C4-2B (cell line): ENCODE measurements at regions not wholly inside any gene's neighbourhood (a gene's known extent, or its start where the extent isn't known, plus 50 kb on each side); places are given as distances from the start of the nearest gene placed in this dataset.

ENCODE experiments used
- H3K27ac ChIP-seq: fragments of 450-650 bp; 2 replicates; pipeline ENCODE4 v1.5.1; 2017
- ZFX ChIP-seq: fragments of 450-650 bp; IDR thresholded peaks from 2 replicates; pipeline ENCODE4 v1.6.1; 2017
- TF ChIP-seq, protein P1 (sequence below): fragments of 450-650 bp; conservative IDR thresholded peaks from 2 replicates; pipeline ENCODE4 v1.5.1; 2017; ENCODE audit warnings: mild to moderate bottlenecking

- TF ChIP-seq ZFX = no peak
- TF ChIP-seq, protein P1, sequence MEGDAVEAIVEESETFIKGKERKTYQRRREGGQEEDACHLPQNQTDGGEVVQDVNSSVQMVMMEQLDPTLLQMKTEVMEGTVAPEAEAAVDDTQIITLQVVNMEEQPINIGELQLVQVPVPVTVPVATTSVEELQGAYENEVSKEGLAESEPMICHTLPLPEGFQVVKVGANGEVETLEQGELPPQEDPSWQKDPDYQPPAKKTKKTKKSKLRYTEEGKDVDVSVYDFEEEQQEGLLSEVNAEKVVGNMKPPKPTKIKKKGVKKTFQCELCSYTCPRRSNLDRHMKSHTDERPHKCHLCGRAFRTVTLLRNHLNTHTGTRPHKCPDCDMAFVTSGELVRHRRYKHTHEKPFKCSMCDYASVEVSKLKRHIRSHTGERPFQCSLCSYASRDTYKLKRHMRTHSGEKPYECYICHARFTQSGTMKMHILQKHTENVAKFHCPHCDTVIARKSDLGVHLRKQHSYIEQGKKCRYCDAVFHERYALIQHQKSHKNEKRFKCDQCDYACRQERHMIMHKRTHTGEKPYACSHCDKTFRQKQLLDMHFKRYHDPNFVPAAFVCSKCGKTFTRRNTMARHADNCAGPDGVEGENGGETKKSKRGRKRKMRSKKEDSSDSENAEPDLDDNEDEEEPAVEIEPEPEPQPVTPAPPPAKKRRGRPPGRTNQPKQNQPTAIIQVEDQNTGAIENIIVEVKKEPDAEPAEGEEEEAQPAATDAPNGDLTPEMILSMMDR = no peak
These were observed 763.1 kb downstream of the BCL11A start for GRCh38 chr2:59790186-59791003.

DNA sequence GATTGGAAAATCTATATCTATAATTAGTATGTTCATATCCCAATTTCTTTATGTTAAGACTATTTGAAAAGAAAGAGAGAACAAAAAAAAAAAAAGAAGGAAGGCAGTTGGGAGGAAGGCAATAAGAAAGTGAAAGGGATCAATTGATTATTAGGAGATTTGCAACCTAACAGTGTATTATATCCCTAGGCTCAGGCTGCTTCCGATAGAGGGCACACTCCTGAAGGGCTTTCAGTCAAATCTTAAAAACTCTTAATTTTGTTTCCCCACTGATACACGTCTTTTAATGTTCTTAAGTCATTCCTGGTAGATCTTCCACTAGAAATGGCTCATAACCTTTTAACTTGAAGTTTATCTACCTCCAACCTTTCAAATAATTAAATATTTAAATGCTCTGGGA is 763.9 kb downstream of the BCL11A start:
- no peak overlapping the region for H3K27ac ChIP-seq
- no peak for TF ChIP-seq ZFX

More at GRCh38 chr2:59790186-59791003, 763.1 kb downstream of the BCL11A start:
- no peak overlapping the region for H3K27ac ChIP-seq

- H3K27ac ChIP-seq = no peak overlapping the region
- TF ChIP-seq, protein P1 = no peak
- TF ChIP-seq ZFX = no peak
These were observed 766.4 kb downstream of the BCL11A start for GRCh38 chr2:59787095-59787494.

- TF ChIP-seq ZFX = no peak
- TF ChIP-seq, protein P1 = no peak
- no peak overlapping the region for H3K27ac ChIP-seq
These were observed 766.8 kb downstream of the BCL11A start for GRCh38 chr2:59786684-59787083.

- TF ChIP-seq, protein P1 = no peak
- no peak for TF ChIP-seq ZFX
- no peak overlapping the region for H3K27ac ChIP-seq
These were observed 773.9 kb downstream of the BCL11A start for GRCh38 chr2:59779571-59779970.

- no peak for TF ChIP-seq ZFX
- TF ChIP-seq, protein P1 = no peak
- no peak overlapping the region for H3K27ac ChIP-seq
These were observed 776.3 kb downstream of the BCL11A start for GRCh38 chr2:59777120-59777519.

DNA sequence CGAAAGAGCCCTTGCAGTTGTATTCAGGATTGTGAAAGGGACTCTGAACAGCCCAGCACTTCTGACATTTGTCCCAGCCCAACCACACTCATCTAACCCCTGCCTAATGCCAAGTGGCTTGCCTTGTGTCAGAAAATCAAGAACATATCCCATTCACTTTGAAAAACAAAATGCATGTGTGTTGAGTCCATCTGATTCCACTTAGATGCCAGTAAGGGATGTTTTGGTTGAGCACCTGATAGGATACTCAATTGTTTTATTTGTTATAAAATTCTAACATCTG is 776.8 kb downstream of the BCL11A start:
- no peak overlapping the region for H3K27ac ChIP-seq
- TF ChIP-seq, protein P1 = no peak
- no peak for TF ChIP-seq ZFX

- TF ChIP-seq ZFX = no peak
- TF ChIP-seq, protein P1 = no peak
- no peak overlapping the region for H3K27ac ChIP-seq
These were observed 778.5 kb downstream of the BCL11A start for GRCh38 chr2:59774821-59775433.
